Right atrium auricular region (tissue), 2 donors: ENCODE measurements at regions not wholly inside any gene's neighbourhood (a gene's known extent, or its start where the extent isn't known, plus 50 kb on each side); places are given as distances from the start of the nearest gene placed in this dataset.
"Not testable (repeated sequence)": the region's sequence is repeated elsewhere in the genome, so short reads cannot be mapped to it uniquely, and the experiment has no call there.

Experiments
- DNase-seq: peaks from one replicate; pipeline ENCODE4 v3.0.0-alpha.2; 2019; ENCODE audit warnings: low spot score
- H3K27ac ChIP-seq, 2 donors: fragments of 200-600 bp; sonication (generic); 1 replicate in 1 of 2; 2 replicates in 1 of 2; pipeline ENCODE4 v1.5.1; 2016 to 2019
- H3K27me3 ChIP-seq, 2 donors: fragments of 200-600 bp; sonication (generic); one replicate each; pipeline versions ENCODE4 v1.5.1 to v1.6.0; 2017 to 2019
- H3K36me3 ChIP-seq: fragments of 200-600 bp; sonication (generic); one replicate; pipeline ENCODE4 v1.5.1; 2016
- H3K4me1 ChIP-seq, 2 donors: fragments of 200-600 bp; sonication (generic); one replicate each; pipeline versions ENCODE4 v1.5.1 to v1.6.0; 2017 to 2019
- H3K4me3 ChIP-seq, 2 donors: fragments of 200-600 bp; sonication (generic); 1 replicate in 1 of 2; 2 replicates in 1 of 2; pipeline ENCODE4 v1.5.1; 2017 to 2019; ENCODE audit warnings: mild to moderate bottlenecking in 1 of 2, moderate library complexity in 1 of 2
- H3K9me3 ChIP-seq, 2 donors: fragments of 200-600 bp; sonication (generic); one replicate each; pipeline ENCODE4 v1.5.1; 2019
- TF ChIP-seq, protein P1 (sequence below), 2 donors: fragments of 200-600 bp; sonication (generic); IDR thresholded peaks; one replicate each; pipeline ENCODE4 v1.5.1; 2019; ENCODE audit warnings: antibody characterized with exemption in 2 of 2

DNA sequence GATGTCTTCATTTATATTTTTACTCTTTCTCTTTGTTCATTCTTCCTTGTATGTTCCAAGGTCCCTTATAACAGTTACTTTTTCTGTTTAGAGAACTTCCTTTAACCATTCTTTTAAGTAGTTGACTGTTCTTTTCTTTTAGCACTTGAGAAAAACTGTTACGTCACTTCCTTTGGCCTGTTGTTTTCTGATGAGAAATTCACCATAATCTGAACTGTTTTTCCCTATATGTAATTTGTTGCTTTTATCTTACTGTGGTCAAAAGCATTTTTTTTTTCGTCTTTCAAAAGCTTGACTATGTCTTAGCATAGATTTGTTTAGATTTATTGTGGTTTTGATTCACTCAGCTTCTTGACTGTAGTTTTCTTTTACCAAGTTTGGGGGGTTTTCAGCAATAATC lies 1660.3 kb upstream of the PCDH10 start:
- Histone ChIP-seq H3K36me3 (no peaks in the 10 kb centered on the region), H3K27ac (no peak overlapping the region), H3K9me3 (no peaks in the 10 kb centered on the region), H3K4me1 (no peaks in the 10 kb centered on the region), H3K27me3 (no peaks in the 10 kb centered on the region), H3K4me3 (no peak overlapping the region)
- TF ChIP-seq, protein P1, sequence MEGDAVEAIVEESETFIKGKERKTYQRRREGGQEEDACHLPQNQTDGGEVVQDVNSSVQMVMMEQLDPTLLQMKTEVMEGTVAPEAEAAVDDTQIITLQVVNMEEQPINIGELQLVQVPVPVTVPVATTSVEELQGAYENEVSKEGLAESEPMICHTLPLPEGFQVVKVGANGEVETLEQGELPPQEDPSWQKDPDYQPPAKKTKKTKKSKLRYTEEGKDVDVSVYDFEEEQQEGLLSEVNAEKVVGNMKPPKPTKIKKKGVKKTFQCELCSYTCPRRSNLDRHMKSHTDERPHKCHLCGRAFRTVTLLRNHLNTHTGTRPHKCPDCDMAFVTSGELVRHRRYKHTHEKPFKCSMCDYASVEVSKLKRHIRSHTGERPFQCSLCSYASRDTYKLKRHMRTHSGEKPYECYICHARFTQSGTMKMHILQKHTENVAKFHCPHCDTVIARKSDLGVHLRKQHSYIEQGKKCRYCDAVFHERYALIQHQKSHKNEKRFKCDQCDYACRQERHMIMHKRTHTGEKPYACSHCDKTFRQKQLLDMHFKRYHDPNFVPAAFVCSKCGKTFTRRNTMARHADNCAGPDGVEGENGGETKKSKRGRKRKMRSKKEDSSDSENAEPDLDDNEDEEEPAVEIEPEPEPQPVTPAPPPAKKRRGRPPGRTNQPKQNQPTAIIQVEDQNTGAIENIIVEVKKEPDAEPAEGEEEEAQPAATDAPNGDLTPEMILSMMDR (IDR thresholded peaks at IDR 0.05), result no peak
- DNase-seq, result no peak

DNA sequence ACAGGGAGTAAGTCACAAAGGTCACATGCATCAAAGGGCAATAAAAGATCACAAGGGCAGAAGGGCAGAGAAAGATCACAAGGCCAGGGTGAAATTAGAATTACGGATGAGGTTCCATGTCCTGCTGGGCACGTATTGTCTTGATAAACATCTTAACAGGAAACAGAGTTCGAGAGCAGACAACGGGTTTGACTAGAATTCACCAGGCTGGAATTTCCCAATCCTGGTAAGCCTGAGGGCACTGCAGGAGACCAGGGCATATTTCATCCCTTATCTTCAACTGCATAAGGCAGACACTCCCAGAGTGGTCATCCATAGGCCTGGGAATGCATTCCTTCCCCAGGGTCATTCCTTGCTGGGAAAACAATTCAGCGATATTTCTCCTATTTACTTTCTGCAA lies 1652.9 kb upstream of the PCDH10 start:
- H3K27ac ChIP-seq, H3K27me3 ChIP-seq: not testable (repeated sequence)

DNA sequence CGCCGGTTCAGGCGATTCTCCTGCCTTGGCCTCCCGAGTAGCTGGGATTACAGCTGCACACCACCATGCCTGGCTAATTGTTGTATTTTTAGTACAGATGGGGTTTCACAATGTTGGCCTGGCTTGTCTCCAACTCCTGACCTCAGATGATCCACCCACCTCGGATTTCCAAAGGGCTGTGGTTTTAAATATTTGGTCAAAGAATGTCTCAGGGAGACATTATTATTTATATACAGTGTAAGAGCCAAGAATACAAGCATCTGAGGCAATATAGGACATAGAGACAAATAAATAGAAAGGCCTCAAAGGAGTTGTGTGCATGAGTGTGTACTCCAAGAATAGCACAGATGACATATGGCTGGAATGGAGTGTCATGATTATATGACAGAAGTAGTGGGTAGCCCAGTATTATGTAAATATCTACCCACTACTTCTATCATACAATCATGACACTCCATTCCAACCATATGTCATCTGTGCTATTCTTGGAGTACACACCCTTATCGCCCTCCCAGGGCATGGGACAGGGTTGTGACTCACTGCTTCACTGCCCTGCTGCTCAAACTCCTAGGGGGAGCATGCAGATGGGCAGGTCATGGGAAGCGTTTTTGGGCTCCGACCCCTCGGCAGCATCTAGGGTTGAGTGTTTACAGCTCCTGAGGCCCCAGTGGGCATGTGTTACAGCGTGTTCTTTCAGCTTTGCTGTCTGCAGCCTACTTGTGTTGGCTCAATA lies 1649.8 kb upstream of the PCDH10 start:
- no peak for DNase-seq
- Histone ChIP-seq H3K27me3 (no peaks in the 10 kb centered on the region), H3K4me1 (no peaks in the 10 kb centered on the region), H3K4me3 (no peak overlapping the region), H3K27ac (no peak overlapping the region), H3K36me3 (no peaks in the 10 kb centered on the region), H3K9me3 (no peaks in the 10 kb centered on the region)
- TF ChIP-seq, protein P1 (IDR thresholded peaks at IDR 0.05), result no peak

More for the DNA sequence above, 1652.9 kb upstream of the PCDH10 start:
- not testable (repeated sequence) for H3K4me1 ChIP-seq, H3K36me3 ChIP-seq, H3K4me3 ChIP-seq, H3K9me3 ChIP-seq, DNase-seq

DNA sequence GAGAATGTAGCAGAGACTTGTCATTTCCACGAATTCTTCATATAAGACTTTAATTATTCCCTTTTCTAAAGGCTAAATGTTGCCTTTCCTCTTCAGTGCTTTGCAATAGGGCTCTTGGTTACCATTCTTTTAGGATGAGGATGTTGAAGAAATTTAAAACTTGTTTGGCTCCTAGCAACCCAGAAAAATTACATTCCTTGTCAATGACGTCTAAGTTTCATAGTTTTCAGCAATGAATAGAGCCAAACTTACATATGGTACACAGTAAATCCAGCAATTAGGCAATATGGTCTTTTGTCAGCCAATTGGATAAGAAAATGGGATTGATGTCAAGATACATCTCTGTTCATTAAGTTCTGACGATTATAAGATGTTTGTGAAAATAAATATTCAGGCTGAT lies 1639.6 kb upstream of the PCDH10 start:
- H3K36me3 ChIP-seq, result no peaks in the 10 kb centered on the region
- H3K4me1 ChIP-seq, result no peaks in the 10 kb centered on the region
- no peaks in the 10 kb centered on the region for H3K27me3 ChIP-seq
- DNase-seq, result no peak
- no peaks in the 10 kb centered on the region for H3K9me3 ChIP-seq
- H3K4me3 ChIP-seq, result no peak overlapping the region
- H3K27ac ChIP-seq, result no peak overlapping the region
- TF ChIP-seq, protein P1 (IDR thresholded peaks at IDR 0.05), result no peak

DNA sequence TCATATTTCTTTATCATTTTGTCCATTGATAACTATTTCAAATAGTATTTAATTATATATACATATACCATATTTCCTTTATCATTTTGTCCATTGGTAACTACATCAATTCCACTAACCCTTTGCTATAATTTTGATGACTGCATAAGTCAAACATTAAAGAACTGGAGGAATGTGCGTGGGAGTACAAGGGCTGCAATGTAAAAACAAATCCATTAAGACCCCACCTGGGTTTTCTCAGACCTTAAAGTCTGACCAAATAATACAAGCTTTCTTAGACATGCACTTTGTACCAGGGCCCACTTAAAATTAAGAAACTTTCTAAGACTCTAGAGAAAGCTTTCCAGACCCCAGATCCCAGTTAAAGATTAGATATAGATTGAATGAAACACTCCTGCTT lies 1622.4 kb upstream of the PCDH10 start:
- Histone ChIP-seq H3K9me3 (no peaks in the 10 kb centered on the region), H3K4me1 (no peaks in the 10 kb centered on the region), H3K4me3 (no peak overlapping the region), H3K27me3 (no peaks in the 10 kb centered on the region), H3K36me3 (no peaks in the 10 kb centered on the region), H3K27ac (no peak overlapping the region)
- DNase-seq, result no peak
- TF ChIP-seq, protein P1 (IDR thresholded peaks at IDR 0.05), result no peak

DNA sequence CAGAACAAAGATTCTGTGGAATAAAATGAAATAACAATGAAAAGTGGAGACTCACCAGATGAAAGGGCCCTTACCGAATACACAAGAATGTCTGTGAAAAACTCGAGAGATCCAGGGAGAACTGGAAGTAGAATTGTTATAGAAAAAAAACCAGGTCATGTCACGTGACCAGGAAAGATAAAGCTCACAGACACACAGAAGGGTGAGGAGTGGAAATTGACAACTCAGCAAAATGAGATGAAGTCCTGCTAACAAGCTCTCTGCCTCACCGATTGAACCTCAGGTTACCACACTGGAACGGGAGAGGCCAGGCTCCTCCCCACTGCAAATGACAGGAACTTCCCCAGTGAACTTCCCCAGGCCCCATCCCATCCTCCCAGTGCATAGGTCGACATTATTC lies 1618.0 kb upstream of the PCDH10 start:
- Histone ChIP-seq H3K36me3 (no peaks in the 10 kb centered on the region), H3K27me3 (no peaks in the 10 kb centered on the region), H3K4me1 (no peaks in the 10 kb centered on the region), H3K9me3 (no peaks in the 10 kb centered on the region), H3K4me3 (no peak overlapping the region), H3K27ac (no peak overlapping the region)
- TF ChIP-seq, protein P1 (IDR thresholded peaks at IDR 0.05), result no peak
- no peak for DNase-seq
